SK-N-SH treated with all-trans-retinoic acid at 6 μM for 48 hours (cell line): ENCODE measurements at regions not wholly inside any gene's neighbourhood (a gene's known extent, or its start where the extent isn't known, plus 50 kb on each side); places are given as distances from the start of the nearest gene placed in this dataset.

Experiments used
- ARNTL ChIP-seq: fragments of 450-650 bp; formaldehyde crosslinking; IDR thresholded peaks from 2 replicates; pipeline ENCODE4 v1.5.0; 2020; ENCODE audit warnings: low read depth, mild to moderate bottlenecking, moderate library complexity, borderline replicate concordance
- GLIS3 ChIP-seq: fragments of 250-450 bp; sonication (Bioruptor Pico); IDR thresholded peaks from 2 replicates; pipeline ENCODE4 v1.5.0; 2020; ENCODE audit warnings: mild to moderate bottlenecking, moderate library complexity
- TCF4 ChIP-seq: fragments of 250-450 bp; sonication (Bioruptor Pico); IDR thresholded peaks from 2 replicates; pipeline ENCODE4 v1.8.0; 2021; ENCODE audit warnings: mild to moderate bottlenecking, moderate library complexity, borderline replicate concordance
- ZFP3 ChIP-seq: fragments of 250-450 bp; sonication (Bioruptor Pico); IDR thresholded peaks from 2 replicates; pipeline ENCODE4 v1.5.0; 2020; ENCODE audit warnings: mild to moderate bottlenecking, moderate library complexity
- TF ChIP-seq, protein P1 (sequence below): fragments of 250-450 bp; sonication (Bioruptor Pico); IDR thresholded peaks from 2 replicates; pipeline ENCODE4 v1.8.0; 2020; ENCODE audit warnings: mild to moderate bottlenecking, moderate library complexity, borderline replicate concordance

DNA sequence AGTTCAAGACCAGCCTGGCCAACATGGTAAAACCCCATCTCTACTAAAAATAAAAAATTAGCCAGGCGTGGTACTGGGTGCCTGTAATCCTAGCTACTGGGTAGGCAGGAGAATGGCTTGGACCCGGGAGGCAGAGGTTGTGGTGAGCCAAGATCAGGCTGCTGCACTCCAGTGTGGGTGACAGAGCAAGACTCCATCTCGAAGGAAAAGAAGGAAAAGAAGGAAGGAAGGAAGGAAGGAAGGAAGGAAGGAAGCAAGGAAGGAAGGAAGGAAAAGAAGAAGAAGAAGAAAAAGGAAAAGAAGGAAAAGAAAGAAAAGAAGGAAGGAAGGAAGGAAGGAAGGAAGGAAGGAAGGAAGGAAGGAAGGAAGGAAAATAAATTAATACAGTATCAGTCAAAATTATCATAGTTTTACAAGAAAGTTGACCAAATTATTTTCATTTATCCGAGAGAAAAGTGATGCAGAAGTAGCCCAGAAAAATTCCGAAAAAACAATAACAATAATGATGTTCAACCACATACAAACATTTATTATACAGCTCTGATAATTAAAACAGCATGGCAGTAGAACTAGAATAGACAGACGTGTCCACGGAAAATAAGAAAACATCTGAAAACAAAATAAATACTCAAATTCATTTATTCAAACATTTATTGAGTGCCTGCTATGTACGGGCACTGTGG is 292.4 kb upstream of the MKLN1 start:
- TF ChIP-seq TCF4 (CRISPR knock-in tag) (no peak), ARNTL (CRISPR knock-in tag) (no peak), GLIS3 (CRISPR knock-in tag) (no peak), ZFP3 (CRISPR knock-in tag) (no peak)
- TF ChIP-seq, protein P1, sequence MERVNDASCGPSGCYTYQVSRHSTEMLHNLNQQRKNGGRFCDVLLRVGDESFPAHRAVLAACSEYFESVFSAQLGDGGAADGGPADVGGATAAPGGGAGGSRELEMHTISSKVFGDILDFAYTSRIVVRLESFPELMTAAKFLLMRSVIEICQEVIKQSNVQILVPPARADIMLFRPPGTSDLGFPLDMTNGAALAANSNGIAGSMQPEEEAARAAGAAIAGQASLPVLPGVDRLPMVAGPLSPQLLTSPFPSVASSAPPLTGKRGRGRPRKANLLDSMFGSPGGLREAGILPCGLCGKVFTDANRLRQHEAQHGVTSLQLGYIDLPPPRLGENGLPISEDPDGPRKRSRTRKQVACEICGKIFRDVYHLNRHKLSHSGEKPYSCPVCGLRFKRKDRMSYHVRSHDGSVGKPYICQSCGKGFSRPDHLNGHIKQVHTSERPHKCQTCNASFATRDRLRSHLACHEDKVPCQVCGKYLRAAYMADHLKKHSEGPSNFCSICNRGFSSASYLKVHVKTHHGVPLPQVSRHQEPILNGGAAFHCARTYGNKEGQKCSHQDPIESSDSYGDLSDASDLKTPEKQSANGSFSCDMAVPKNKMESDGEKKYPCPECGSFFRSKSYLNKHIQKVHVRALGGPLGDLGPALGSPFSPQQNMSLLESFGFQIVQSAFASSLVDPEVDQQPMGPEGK (CRISPR knock-in tag): no peak
